GM12872 (cell line): ENCODE measurements at regions not wholly inside any gene's neighbourhood (a gene's known extent, or its start where the extent isn't known, plus 50 kb on each side); places are given as distances from the start of the nearest gene placed in this dataset.

Experiments
- CTCF ChIP-seq: IDR thresholded peaks from 3 replicates; pipeline ENCODE4 v1.5.1; 2011; ENCODE audit warnings: low read depth, mild to moderate bottlenecking, low read length, moderate library complexity; ENCODE audit not compliant: insufficient read depth

GRCh38 chr6:71203206-71203605 lies 85.4 kb upstream of the OGFRL1 start:
- TF ChIP-seq CTCF, result no peak

GRCh38 chr6:71204741-71205140 lies 83.9 kb upstream of the OGFRL1 start:
- no peak for TF ChIP-seq CTCF

- no peak for TF ChIP-seq CTCF
Observed at GRCh38 chr6:71205336-71205956, 83.2 kb upstream of the OGFRL1 start.

- TF ChIP-seq CTCF, result no peak
Observed at GRCh38 chr6:71206089-71206488, 82.5 kb upstream of the OGFRL1 start.

- TF ChIP-seq CTCF, result no peak
Observed at GRCh38 chr6:71209206-71209605, 79.4 kb upstream of the OGFRL1 start.

DNA sequence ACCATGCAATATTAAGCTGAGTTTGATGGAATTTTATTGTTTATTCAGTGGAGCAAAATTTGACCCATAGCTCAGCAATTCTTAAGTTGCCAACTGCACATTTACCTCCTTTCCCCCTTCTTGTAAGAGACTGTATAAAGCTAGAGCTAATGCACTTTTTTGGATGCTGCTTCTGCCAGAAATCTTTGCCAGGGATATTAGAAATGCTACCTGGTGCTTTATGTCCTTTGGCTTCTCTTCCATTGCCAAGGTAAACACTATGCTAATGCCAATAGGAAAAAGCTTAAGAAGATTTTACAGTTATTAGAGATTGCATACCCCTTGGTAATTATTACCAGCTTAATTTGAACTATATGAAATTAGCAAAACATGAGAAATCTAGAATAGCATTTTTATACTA lies 79.0 kb upstream of the OGFRL1 start:
- no peak for TF ChIP-seq CTCF

- TF ChIP-seq CTCF, result no peak
Observed at GRCh38 chr6:71211799-71212198, 76.8 kb upstream of the OGFRL1 start.
